Bronchial epithelial cell (primary cell): ENCODE measurements at regions not wholly inside any gene's neighbourhood (a gene's known extent, or its start where the extent isn't known, plus 50 kb on each side); places are given as distances from the start of the nearest gene placed in this dataset.

Experiments
- DNase-seq: peaks from one replicate; pipeline ENCODE4 v3.0.0-alpha.2; 2010; ENCODE audit warnings: low read depth
- FAIRE-seq: peaks from 2 replicates; lab custom pipeline; 2011; peaks lifted over from hg19 to GRCh38; lab: Jason Lieb, UNC
- H3K27me3 ChIP-seq: 2 replicates; pipeline ENCODE4 v1.5.1; 2011; ENCODE audit warnings: low read length; ENCODE audit not compliant: control insufficient read depth, insufficient read depth
- H3K36me3 ChIP-seq: 2 replicates; pipeline ENCODE4 v1.5.1; 2011; ENCODE audit warnings: low read length; ENCODE audit not compliant: control insufficient read depth, insufficient read depth
- H3K4me3 ChIP-seq: 2 replicates; pipeline ENCODE4 v1.5.1; 2011; ENCODE audit warnings: mild to moderate bottlenecking, low read depth, low read length, control low read depth
- CTCF ChIP-seq: IDR thresholded peaks from 2 replicates; pipeline ENCODE4 v1.5.1; 2011; ENCODE audit warnings: mild to moderate bottlenecking, moderate library complexity, low read length, control low read depth, inconsistent platforms; ENCODE audit not compliant: insufficient read depth, severe bottlenecking

DNA sequence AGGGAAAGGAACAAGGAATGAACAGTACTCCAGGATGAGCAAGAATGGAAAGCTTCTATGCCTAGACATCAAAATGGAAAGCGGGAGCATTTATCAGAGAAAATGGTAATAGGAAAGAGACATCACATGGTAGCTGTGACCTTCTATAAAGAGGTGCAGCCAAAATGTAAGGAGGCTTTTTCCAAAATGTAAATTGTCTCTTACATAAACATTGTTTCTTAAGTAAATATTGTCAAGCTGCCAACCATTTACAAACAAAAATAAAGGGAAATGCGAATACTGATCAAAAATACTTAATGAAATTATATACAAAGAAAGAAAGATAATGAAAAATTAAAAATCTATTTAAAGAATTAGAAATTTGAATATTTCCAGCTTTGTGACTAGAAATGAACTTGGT, 55.0 kb upstream of the RASGEF1B start:
- FAIRE-seq, result no peak
- Histone ChIP-seq H3K4me3 (no peak overlapping the region), H3K27me3 (no peaks in the 10 kb centered on the region), H3K36me3 (no peaks in the 10 kb centered on the region)
- no peak for TF ChIP-seq CTCF
- DNase-seq, result no peak

- Histone ChIP-seq H3K4me3 (no peak overlapping the region), H3K36me3 (no peaks in the 10 kb centered on the region), H3K27me3 (no peaks in the 10 kb centered on the region)
- DNase-seq (no peak), FAIRE-seq (no peak)
- TF ChIP-seq CTCF, result no peak
These were observed 52.1 kb upstream of the RASGEF1B start for GRCh38 chr4:81523672-81524327.

DNA sequence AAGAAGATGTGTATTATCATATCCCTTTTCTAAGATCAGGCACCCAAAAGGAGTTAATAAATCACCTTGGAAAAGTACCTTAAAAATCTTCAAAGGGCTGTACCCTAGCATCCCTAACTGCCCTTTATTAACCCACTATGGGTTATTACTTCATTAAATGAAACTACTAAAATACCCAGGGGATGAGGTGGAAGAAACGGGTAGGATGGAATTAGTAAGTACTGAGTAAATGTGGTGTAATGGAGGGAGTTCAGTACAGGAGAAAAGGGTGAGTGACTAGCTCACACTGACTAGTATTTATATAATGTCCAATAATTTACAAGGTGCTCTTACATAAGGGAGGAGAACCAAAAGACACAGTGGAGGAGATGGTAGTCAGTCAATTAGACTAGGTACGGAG, 51.0 kb upstream of the RASGEF1B start:
- DNase-seq (no peak), FAIRE-seq (no peak)
- TF ChIP-seq CTCF, result no peak
- no peak overlapping the region for H3K4me3 ChIP-seq
- no peaks in the 10 kb centered on the region for H3K27me3 ChIP-seq
- no peaks in the 10 kb centered on the region for H3K36me3 ChIP-seq

DNA sequence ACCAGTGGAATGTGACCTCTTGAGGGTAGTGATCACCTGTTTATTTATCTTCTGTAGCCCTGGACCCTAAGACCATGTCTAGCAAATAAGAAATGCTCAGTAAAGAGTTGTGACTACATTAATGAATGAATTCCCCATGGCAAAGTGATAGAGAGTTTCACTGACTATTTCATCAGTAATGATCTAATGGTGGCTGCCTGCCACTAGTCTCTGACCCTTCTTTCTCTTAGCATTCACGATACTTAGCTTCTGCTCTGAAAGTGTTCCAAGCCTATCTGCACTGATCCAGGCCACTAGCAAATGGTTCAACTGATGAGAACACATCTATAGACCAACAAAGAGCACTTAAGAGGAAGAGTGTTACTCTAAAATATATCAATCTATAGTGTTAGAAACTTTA, 50.0 kb upstream of the RASGEF1B start:
- Histone ChIP-seq H3K27me3 (no peaks in the 10 kb centered on the region), H3K36me3 (no peaks in the 10 kb centered on the region), H3K4me3 (no peak overlapping the region)
- FAIRE-seq (no peak), DNase-seq (no peak)
- TF ChIP-seq CTCF, result no peak
